HEK293 (cell line): ENCODE measurements at regions not wholly inside any gene's neighbourhood (a gene's known extent, or its start where the extent isn't known, plus 50 kb on each side); places are given as distances from the start of the nearest gene placed in this dataset.

ENCODE experiments used
- CTCF ChIA-PET: fragments of 350-600 bp; formaldehyde crosslinking; extraction: SDS; loops from one replicate; lab custom pipeline; 2021; ENCODE audit warnings: antibody characterized with exemption; lab: Yijun Ruan, JAX
- POLR2A ChIA-PET: fragments of 300-600 bp; formaldehyde crosslinking; extraction: SDS; loops from one replicate; lab custom pipeline; 2020; ENCODE audit warnings: antibody characterized with exemption, inconsistent platforms; lab: Yijun Ruan, JAX
- H3K27ac ChIP-seq: fragments of 200-500 bp; sonication (Bioruptor generic); 2 replicates; pipeline ENCODE4 v1.5.1; 2014; ENCODE audit warnings: low read depth, low read length, control low read depth, inconsistent platforms; ENCODE audit errors: extremely low read depth
- H3K36me3 ChIP-seq, 2 experiments: fragments of 200-500 bp in 1 of 2; sonication (Bioruptor generic) in 1 of 2; 1 replicate in 1 of 2; 2 replicates in 1 of 2; pipeline ENCODE4 v1.5.1; 2014 to 2017; ENCODE audit warnings: inconsistent platforms in 2 of 2, low read length in 2 of 2; ENCODE audit not compliant: control insufficient read depth in 2 of 2, insufficient read depth in 1 of 2
- H3K4me1 ChIP-seq: fragments of 200-500 bp; sonication (Bioruptor generic); 2 replicates; pipeline ENCODE4 v1.5.1; 2014; ENCODE audit warnings: mild to moderate bottlenecking, low read length, inconsistent platforms; ENCODE audit not compliant: control insufficient read depth, insufficient read depth
- H3K4me3 ChIP-seq: 2 replicates; pipeline ENCODE4 v1.5.1; 2011; ENCODE audit warnings: low read depth, mild to moderate bottlenecking, control low read depth, low read length, moderate library complexity
- H3K9me3 ChIP-seq: fragments of 200-500 bp; sonication (Bioruptor generic); 2 replicates; pipeline ENCODE4 v1.5.1; 2014; ENCODE audit warnings: low read depth, low read length, inconsistent platforms; ENCODE audit not compliant: control insufficient read depth, insufficient read depth
- GLIS2 ChIP-seq: fragments of 450-650 bp; formaldehyde crosslinking; IDR thresholded peaks from 2 replicates; pipeline ENCODE4 v1.5.1; 2016; ENCODE audit warnings: missing biosample characterization, missing genetic modification characterization
- OVOL3 ChIP-seq: fragments of 450-650 bp; formaldehyde crosslinking; IDR thresholded peaks from 2 replicates; pipeline ENCODE4 v1.5.1; 2016; ENCODE audit warnings: missing biosample characterization, missing genetic modification characterization
- PRDM10 ChIP-seq: fragments of 450-650 bp; formaldehyde crosslinking; IDR thresholded peaks from 2 replicates; pipeline ENCODE4 v1.5.1; 2016; ENCODE audit warnings: missing biosample characterization, missing genetic modification characterization
- ZBTB44 ChIP-seq: fragments of 450-650 bp; IDR thresholded peaks from 2 replicates; pipeline ENCODE4 v1.5.1; 2018; ENCODE audit warnings: missing biosample characterization, mild to moderate bottlenecking, missing genetic modification characterization
- ZFP69B ChIP-seq: fragments of 450-650 bp; formaldehyde crosslinking; IDR thresholded peaks from 2 replicates; pipeline ENCODE4 v1.5.1; 2016; ENCODE audit warnings: missing biosample characterization, missing genetic modification characterization
- ZNF175 ChIP-seq: fragments of 450-650 bp; formaldehyde crosslinking; IDR thresholded peaks from 2 replicates; pipeline ENCODE4 v1.5.1; 2016; ENCODE audit warnings: missing biosample characterization, missing genetic modification characterization
- ZNF26 ChIP-seq: fragments of 450-650 bp; formaldehyde crosslinking; IDR thresholded peaks from 2 replicates; pipeline ENCODE4 v1.5.1; 2016; ENCODE audit warnings: missing biosample characterization, missing genetic modification characterization
- ZNF266 ChIP-seq: fragments of 450-650 bp; formaldehyde crosslinking; IDR thresholded peaks from 2 replicates; pipeline ENCODE4 v1.5.1; 2016; ENCODE audit warnings: missing biosample characterization, missing genetic modification characterization, low read depth
- ZNF274 ChIP-seq, 2 experiments: fragments of 200-500 bp in 1 of 2; fragments of 450-650 bp in 1 of 2; sonication (Bioruptor generic) in 1 of 2; formaldehyde crosslinking in 1 of 2; IDR thresholded peaks; 2 replicates each; pipeline versions ENCODE4 v1.5.1 to v1.6.1; 2014 to 2016; ENCODE audit warnings: borderline replicate concordance in 1 of 2, inconsistent platforms in 1 of 2, low read length in 1 of 2, missing biosample characterization in 1 of 2, missing genetic modification characterization in 1 of 2
- ZNF280D ChIP-seq: fragments of 450-650 bp; formaldehyde crosslinking; IDR thresholded peaks from 2 replicates; pipeline ENCODE4 v1.5.1; 2016; ENCODE audit warnings: missing biosample characterization, missing genetic modification characterization
- ZNF311 ChIP-seq: fragments of 450-650 bp; formaldehyde crosslinking; IDR thresholded peaks from 2 replicates; pipeline ENCODE4 v1.5.1; 2017; ENCODE audit warnings: missing biosample characterization, missing genetic modification characterization, borderline replicate concordance
- ZNF335 ChIP-seq: fragments of 450-650 bp; formaldehyde crosslinking; conservative IDR thresholded peaks from 2 replicates; pipeline ENCODE4 v1.5.1; 2016; ENCODE audit warnings: missing biosample characterization, missing genetic modification characterization
- ZNF610 ChIP-seq: fragments of 450-650 bp; formaldehyde crosslinking; IDR thresholded peaks from 2 replicates; pipeline ENCODE4 v1.5.1; 2016; ENCODE audit warnings: missing biosample characterization, missing genetic modification characterization, borderline replicate concordance
- ZNF670 ChIP-seq: fragments of 450-650 bp; formaldehyde crosslinking; IDR thresholded peaks from 2 replicates; pipeline ENCODE4 v1.5.1; 2016; ENCODE audit warnings: missing biosample characterization, missing genetic modification characterization, low read depth
- ZNF701 ChIP-seq: fragments of 450-650 bp; formaldehyde crosslinking; IDR thresholded peaks from 2 replicates; pipeline ENCODE4 v1.5.1; 2016; ENCODE audit warnings: missing biosample characterization, missing genetic modification characterization
- ZXDB ChIP-seq: fragments of 450-650 bp; formaldehyde crosslinking; IDR thresholded peaks from 2 replicates; pipeline ENCODE4 v1.5.1; 2016; ENCODE audit warnings: missing biosample characterization, missing genetic modification characterization

- Histone ChIP-seq H3K9me3 (no peaks in the 10 kb centered on the region; the same call in 1 of the 2 replicates), H3K4me1 (peaks cover 6% of the 10 kb centered on the region), H3K36me3 (no peaks in the 10 kb centered on the region), H3K27ac (no peak overlapping the region), H3K4me3 (no peak overlapping the region)
- TF ChIP-seq ZNF175 (tag by site-specific recombination) (no peak), ZNF335 (tag by site-specific recombination) (no peak), ZNF670 (tag by site-specific recombination) (no peak), ZNF266 (tag by site-specific recombination) (no peak), OVOL3 (tag by site-specific recombination) (no peak), PRDM10 (no peak)
- CTCF ChIA-PET = interaction anchor here (0.5 to 0.7 kb wide), 3 partner anchors 308 to 502 kb away, joined by 3 read pairs; no protein-coding TSS in a partner anchor
- POLR2A ChIA-PET = no interaction called here
Measured at GRCh38 chr15:93452537-93453211, 363.7 kb upstream of the RGMA start.

GRCh38 chr15:93451822-93452221 lies 362.8 kb upstream of the RGMA start:
- no peak overlapping the region for H3K27ac ChIP-seq
- no peaks in the 10 kb centered on the region; the same call in 1 of the 2 replicates for H3K9me3 ChIP-seq
- POLR2A ChIA-PET = no interaction called here
- TF ChIP-seq ZNF274 (IDR thresholded peaks at IDR 0.05; ENCODE audit: low read length) (no peak), ZNF274 (tag by site-specific recombination; IDR thresholded peaks at IDR 0.05; ENCODE audit: borderline replicate concordance) (no peak), ZXDB (tag by site-specific recombination) (no peak), ZNF701 (tag by site-specific recombination) (no peak), ZBTB44 (tag by site-specific recombination) (no peak), OVOL3 (tag by site-specific recombination) (no peak), ZNF610 (tag by site-specific recombination) (no peak), ZFP69B (no peak), ZNF311 (tag by site-specific recombination) (no peak), ZNF26 (tag by site-specific recombination) (no peak), GLIS2 (tag by site-specific recombination) (no peak), ZNF280D (tag by site-specific recombination) (no peak)
- TF ChIP-seq, all 188 proteins: peak for 0
- Histone ChIP-seq H3K36me3 (no peaks in the 10 kb centered on the region), H3K4me3 (no peak overlapping the region), H3K4me1 (peaks cover 6% of the 10 kb centered on the region)
- CTCF ChIA-PET = no interaction called here
